DMS53 treated with DMSO at 0.1 percent for 48 hours (cell line): ENCODE measurements at regions not wholly inside any gene's neighbourhood (a gene's known extent, or its start where the extent isn't known, plus 50 kb on each side); places are given as distances from the start of the nearest gene placed in this dataset.

ENCODE experiments used
- DNase-seq: peaks from one replicate; lab custom pipeline; 2025; ENCODE audit not compliant: unreplicated experiment; lab: John Stamatoyannopoulos, UW

DNA sequence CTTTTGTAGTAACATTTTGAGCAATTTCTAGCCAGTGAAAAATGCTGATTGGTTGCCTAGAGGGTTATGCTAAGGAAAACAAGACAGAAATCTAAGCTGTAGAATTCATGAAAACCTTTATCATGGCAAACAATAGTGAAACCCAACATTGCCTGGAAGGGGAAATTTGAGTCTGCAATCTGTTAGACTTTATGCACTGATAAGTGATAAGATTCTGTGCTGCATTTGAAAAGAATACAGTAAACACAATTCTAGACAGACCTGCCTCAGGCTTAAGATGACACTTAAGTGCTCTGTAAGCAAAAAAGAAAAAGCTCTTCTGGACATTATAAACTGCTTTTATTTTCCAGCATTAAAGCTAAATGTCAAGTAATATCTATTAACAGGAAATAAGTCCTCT is 519.3 kb downstream of the ISL1 start:
- no peak for DNase-seq

DNA sequence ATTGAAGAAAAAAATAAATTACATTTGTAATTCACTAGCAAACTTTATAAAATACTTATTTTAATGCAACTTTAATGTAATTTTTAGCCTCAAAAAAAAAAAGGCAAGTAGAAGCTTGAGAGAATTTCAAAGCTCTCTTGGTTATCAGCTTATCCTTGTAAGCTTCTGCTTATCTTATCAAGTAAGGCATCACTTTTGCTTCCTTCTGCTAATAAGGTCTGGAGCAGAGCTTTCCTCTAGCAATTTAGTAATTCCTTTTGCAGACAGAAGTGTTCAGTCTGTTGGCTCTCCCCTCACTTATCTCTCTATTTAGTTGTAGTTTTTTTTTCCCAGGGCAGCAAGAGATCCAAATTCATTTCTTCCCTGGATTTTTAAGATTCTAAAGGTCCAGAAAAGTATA is 525.0 kb downstream of the ISL1 start:
- no peak for DNase-seq

DNA sequence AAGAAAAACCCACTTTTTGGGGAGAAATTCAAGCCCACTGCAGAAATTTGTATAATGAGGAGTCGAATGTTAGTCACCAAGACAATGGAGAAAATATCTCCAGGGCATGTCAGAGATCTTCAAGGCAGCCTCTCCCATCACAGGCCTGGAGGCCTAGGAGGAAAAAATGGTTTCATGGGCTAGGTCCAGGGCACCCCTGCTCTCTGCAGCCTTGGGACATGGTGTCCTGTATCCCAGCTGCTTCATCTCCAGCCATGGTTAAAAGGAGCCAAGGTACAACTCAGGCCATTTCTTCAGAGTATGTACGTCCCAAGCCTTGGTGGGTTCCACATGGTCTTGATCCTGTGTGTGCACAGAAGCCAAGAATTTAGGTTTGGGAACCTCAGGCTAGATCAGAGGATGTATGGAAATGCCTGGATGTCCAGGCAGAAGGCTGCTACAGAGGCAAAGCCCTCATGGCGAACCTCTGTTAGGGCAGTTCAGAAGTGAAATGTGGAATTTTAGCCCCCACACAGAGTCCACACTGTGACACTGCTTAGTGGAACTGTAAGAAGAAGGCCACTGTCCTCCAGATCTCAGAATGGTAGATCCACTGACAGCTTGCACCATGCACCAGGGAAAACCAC is 561.4 kb downstream of the ISL1 start:
- no peak for DNase-seq

DNA sequence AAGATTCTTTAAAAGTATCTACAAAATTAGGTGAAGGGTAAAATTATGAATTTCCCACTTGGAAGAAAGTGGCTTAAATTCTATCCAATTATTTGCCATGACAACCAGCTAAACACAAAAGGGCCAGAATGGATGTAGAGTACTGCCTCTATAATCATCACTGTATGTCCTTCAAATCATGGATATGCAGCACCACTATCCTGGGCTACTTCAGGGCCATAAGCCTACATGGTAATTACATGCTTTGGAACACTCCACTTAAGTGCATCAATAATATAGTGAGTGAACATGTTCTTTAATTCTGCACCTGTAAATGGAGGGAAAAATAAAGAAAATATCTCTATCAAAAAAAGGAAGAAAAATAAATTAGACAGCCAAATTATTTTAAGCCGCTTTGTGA is 575.2 kb downstream of the ISL1 start:
- DNase-seq, result no peak

DNA sequence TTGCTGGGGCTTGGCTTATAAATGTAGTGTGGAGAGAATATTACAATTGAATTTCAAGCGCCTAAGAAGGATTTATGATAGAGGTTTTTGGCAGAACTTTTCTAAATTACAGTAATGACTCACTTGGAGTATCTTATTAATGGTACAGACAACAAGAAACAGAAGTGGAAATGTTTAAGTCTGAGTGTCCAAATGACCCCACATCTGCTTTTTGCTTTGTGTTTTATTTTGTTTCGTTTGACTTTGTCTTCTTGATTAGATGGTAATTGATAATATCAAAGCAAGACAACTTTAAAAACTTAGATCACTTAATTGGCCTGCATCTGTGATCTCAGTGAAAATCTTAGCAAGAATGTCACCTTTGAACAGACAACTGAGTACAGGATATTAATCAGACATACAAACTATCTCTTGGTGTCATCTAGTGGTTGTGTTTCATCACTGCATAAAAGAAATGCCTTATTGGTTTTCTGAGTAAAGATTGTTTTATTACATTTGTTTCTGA is 577.4 kb downstream of the ISL1 start:
- peak; percentile 34 for DNase-seq

DNA sequence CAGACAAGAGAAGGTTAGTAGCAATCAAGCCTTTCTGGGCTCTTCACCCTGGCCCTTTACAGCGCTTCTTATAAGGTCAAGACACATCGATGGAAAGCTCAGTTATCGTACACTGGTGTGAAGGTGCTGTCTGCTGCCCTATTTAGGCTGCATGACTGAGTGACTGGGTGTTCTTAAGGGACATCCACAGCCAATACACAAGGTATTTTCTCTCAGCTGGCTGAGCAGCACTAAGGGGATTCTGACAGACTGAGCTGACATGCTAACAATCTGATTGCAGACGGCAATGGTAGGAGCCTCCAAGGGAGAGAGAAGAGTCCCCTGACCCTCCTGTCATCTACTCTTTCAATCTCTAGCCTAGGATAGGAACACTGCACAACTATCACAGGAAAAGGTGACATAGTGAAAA is 577.9 kb downstream of the ISL1 start:
- DNase-seq, result no peak

DNA sequence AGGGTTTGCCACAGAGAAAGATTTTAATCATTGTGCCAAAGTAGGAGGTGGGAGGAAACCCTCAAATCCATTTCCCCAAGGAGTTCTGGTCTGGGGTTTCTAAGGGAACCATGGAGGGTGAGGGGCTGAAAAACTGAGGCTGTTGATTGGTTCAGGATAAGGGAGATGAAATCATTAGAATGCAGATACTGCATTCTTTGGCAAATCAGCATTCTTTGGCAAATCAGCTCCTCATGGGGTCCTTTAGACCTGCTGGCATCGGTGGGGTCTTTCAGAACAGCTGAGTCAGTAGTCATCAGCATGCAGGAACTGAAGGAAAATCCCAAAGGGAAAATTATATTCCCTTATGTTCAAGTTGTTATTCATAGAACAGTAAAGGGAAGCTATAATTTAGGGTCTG is 585.5 kb downstream of the ISL1 start:
- DNase-seq, result no peak

DNA sequence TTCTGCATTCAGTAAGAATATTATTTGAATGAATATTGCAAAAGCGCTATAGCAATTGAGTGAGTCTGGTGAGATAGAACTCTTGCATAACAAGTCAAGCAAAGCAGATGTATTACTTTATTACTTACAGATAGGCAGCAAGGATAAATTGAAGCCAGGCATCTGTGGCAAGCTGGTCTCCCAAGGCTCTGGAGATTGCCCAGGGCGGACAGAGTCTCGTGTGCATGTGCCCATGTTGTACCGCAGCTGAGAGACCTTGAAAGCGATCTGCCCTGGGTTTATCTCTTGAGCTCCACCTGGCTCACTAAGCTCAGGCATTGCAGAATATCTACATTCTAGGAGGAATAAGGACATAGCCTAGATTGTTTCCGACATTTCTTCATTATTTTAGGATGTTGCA is 591.6 kb downstream of the ISL1 start:
- DNase-seq, result no peak

DNA sequence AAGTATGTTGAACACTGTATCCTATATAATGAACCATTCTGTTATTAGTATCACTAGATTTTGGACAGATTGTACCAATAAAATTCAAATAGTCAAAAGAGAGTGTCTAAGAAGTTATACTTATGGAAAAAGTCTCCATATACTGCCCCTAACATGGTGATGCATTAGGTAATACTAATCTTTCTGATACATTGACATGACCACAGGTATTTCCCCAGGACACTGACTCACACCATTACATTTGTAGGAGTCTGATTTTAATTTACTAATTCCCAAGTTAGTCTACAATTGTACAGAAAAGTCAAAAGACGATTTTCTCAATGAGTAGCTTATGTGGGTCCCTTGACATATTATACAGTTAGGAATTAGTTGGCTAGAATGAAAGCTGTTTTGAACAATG is 593.8 kb downstream of the ISL1 start:
- DNase-seq, result no peak

DNA sequence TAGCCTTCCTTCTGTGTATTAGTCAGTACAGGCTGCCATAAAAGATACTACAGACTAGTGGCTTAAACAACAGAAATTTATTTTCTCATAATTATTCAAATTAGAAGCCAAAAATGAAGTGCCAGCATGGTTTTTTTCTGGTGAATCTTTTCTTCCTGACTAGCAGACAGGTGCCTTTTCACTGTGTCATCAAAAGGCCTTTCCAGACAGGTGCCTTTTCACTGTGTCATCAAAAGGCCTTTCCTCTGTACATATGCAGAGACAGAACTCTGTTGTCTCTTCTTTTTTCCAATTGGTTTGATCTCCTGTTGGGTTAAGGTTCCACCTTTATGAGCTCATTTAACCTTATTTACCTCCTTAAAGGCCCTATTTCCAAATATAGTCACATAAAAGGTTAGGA is 599.9 kb downstream of the ISL1 start:
- peak; percentile 21 for DNase-seq

DNA sequence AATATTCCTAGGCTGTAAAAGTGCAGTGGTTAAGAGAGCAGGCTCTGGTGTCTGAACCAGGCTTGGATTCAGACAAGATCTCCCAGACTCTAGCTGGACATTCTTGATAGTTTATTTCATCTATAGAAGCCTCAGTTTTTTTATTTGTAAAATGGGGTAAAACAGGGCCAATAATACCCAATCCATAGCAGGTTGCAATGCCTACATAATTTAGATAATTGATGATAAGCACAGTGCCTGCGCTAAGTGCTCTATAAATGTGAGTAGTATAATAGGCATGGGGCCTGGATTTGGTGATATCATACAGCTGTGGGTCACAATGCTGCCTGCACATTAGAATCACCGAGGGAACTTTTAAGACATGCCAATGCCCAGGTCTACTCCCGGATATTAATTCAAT is 603.5 kb downstream of the ISL1 start:
- DNase-seq, result no peak

DNA sequence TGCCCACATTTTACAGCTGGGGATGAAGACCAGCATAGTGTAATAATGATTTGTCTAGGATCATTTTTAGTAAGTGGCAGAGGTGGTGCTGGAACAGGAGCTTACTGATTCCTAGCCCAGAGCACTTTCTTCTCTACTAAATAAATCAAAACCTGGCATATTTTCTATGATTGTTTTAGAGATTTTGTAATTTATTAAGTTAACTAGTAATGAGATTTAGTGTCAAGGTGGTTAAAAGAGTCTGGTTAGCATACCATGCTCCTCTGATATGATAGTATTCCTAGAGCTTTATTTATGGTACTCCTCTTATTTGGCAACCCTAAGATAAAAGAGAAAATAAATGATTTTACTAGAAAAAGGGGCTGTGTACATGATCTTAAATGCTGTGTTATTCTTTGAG is 604.0 kb downstream of the ISL1 start:
- DNase-seq, result no peak

DNA sequence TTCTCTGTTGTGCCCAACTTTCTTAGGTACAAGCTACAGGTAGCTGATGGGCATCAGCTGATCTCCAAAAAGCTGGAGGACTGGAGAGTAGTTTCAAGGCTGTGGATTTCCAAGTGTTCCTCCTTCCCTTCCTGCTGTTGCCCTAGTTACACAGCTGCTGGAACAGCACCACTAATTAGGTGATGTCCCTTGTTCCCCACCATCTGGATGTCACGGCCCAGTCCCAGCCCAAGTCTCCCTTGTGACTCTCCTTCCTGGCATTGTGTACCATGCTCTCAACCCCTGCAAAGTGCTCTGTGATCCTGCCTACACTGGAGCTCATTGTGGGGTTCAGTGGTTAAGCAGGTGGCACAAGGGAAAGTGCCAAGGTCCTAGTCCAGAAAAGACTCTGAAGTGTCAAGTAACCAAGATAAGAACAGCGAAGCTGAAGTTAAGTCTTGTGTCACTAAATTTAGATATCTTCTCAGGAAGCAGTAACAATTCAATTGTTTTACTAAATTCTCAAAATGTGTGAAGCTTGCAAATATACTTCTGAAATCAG is 604.5 kb downstream of the ISL1 start:
- DNase-seq, result no peak

DNA sequence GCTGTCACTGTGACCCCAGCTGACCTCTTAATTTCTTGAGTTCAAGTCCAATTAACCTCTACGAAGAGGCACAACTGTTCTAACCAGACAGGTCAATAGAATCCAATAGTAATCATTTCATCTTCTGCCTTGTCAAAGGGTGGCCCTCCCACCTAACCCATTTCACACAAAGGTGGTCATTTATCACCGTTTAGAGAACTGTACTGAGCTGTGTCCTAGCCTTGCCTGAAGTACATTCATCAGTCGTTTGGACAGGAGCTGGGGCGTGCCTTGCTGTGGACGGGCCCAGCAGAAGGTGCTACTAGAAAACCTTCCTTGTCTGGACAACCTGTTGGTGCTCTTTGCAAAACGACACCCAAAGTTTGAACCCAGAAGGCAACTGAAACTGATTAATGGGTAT is 605.4 kb downstream of the ISL1 start:
- DNase-seq, result no peak

DNA sequence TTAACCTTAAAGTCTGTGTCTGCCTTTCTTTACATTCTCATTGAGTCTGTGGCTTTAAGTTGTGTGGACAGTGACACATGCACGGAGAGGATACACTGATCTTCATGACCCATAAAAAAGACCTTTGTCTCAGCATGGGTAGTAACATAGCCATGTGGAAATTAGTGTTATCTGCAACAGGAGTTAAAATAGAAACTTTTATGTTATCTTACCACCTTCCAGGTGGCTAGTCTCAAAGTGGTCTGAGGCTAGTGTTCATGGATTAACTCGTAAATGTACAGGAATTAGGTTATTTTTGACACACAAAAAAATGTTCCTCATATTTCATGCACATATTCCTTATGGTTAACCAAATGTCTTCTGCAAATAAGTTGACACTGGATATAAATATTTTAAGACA is 607.0 kb downstream of the ISL1 start:
- no peak for DNase-seq

DNA sequence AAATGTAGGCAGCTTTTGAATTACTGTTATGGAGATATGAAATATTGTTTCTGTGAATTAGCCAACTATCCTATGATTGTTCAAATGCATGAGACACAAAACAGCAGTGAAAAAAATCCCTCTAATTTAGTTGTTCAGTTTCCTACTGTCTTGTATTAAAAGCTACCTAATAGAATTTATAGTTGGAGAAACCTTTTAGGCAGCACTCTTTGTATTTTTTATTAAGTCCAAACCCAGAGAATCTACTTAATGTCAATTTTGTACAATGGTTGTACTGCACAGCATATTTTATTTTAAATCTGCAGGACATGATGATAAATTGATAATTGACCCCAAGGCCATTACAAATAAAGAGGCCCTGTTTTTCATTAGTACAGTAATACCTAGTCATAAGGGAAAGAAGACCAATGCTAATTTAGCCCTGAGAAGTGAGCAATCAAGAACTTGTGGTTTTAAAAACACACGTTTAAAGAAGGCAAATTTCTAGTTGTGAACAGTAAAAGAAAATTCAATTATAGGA is 607.5 kb downstream of the ISL1 start:
- no peak for DNase-seq

DNA sequence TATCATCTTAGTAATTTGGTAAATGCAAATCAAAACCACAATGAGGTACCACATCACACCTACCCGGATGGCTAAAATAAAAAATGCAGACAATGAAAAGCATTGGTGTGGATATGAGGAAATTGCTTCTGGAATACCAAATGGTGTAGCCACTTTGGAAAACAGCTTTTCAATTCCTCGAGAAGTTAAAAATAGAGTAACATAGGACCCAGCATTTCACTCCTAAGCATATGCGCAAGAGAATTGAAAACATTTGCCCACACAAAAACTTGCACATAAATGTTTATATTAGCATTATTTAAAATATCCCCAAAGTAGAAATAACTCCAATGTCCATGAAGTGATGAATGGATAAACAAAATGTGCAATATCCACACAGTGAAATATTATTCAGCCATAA is 608.7 kb downstream of the ISL1 start:
- no peak for DNase-seq

DNA sequence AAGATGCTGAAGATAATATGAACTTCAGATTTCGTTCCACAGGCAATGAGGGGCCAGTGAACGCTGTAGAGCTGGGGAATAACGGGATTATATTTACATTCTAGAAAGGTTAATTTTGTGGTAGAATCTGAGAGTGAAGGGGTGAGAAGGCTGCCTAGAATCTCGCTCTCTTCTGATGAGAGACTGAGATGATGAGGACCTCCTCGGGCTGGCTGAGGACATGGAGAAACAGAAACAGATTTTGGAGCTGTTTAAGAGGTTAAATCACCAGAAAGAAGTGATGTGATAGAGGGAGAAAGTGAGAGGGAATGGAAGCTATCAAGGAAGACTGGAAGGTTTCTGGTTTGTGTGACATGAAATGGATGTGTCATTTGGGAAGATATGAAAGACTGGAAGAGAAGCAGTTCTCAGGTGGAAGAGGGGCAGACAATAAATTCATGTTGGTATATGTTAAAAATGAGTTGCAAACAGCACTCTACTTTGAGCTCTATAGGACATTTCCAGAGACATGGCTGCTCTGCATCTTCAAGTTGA is 612.6 kb downstream of the ISL1 start:
- DNase-seq, result no peak

DNA sequence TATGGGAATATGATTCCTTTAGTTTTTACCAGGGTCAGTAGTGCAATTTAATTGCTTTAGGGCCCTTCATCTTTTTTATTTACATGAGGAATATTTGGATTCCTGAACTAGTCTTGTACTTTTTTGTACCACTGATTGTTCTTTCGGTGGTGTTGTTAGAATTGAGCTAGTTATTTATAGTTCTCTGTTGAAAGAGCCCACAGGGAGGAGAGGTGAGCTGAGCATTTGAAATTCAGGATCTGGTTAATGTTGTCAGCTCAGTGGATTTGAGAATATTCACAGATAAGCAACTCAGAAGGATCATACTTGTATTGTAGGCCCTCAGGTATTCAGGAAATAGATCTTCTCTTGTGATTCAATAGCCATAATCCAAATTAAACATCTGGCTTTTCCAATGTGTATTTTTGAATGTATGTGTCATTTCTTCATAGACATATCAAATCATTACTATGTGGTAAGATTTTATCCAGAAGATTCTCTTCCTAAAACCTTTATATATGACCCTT is 613.2 kb downstream of the ISL1 start:
- no peak for DNase-seq

DNA sequence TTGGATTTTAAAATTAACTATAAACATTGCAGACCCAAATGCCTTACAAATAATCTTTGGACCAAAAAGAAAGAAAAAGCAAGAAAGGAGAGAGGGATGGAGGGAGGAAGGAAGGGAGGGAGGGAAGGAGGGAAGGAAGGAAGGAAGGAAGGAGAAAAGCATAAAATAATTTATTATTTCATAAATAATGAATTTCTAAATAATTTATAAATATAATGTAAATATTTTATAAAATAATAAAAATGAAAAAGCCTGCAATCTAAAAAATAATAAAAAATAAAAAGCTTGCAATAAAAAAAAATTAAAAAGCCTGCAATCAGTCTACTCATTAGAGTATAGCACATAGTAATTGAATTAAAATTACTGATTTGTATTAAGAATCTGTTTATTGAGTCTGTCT is 614.3 kb downstream of the ISL1 start:
- no peak for DNase-seq

DNA sequence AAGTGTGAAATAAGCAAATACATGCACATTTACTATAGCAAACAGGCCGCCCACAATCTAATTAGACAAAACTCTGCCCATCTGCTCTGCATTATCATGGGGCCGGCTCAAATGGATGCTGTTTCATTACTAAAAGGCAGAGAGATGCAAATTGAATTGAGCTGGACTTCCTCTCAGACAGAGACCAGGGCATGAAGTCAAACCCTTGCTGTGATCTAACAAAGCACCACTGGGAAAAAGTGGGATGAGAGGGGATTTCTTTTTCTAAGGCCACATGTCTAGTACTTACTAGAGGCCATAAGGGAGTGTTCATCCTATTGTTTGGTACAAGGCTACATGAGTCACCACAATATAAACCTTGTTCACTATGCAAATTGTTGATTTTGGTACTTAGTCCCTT is 614.7 kb downstream of the ISL1 start:
- DNase-seq, result peak; percentile 34

DNA sequence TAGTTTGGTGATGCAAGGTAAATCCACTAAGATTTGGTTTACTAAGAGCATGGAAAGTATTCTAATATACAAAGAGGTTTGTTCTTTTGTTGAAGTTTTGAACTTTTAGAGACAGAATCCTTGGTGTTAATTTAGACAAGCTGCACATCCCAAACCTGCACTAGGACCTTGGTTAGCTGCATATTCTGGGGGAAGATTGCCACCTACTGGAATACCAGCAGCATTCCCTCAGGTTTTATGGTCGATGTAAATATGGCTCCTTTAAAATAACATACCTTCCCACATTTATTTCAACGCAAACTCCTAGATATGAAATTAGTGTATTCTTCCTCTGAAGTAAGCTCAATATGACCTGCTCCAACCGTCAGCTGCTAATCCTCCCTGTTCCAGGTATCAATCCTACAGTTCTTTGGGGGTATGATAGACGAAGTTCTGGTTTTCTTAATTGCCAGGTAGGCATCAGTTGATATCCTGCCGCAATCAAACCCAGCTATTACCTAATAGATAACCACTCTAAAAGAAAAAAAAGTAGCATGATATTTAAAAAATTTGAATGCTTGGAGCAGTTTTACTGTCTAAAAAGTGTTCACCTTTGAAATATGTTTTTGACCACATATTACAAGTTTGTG is 624.1 kb downstream of the ISL1 start:
- DNase-seq, result peak; percentile 48
